Endothelial cell of umbilical vein (primary cell): ENCODE measurements at regions not wholly inside any gene's neighbourhood (a gene's known extent, or its start where the extent isn't known, plus 50 kb on each side); places are given as distances from the start of the nearest gene placed in this dataset.

Source experiments
- TF ChIP-seq, protein P1 (sequence below), 2 donors: IDR thresholded peaks; 1 replicate in 1 of 2; 2 replicates in 1 of 2; pipeline ENCODE4 v1.5.1; 2011; ENCODE audit warnings: low read length in 2 of 2, mild to moderate bottlenecking in 2 of 2, moderate library complexity in 2 of 2, control low read depth in 1 of 2, inconsistent platforms in 1 of 2, low read depth in 1 of 2; ENCODE audit not compliant: insufficient read depth in 1 of 2; ENCODE audit errors: extremely low read depth in 1 of 2
- TF ChIP-seq, protein P2 (sequence below): IDR thresholded peaks from 2 replicates; pipeline ENCODE4 v1.6.1; 2011; ENCODE audit not compliant: insufficient read depth, insufficient read length

DNA sequence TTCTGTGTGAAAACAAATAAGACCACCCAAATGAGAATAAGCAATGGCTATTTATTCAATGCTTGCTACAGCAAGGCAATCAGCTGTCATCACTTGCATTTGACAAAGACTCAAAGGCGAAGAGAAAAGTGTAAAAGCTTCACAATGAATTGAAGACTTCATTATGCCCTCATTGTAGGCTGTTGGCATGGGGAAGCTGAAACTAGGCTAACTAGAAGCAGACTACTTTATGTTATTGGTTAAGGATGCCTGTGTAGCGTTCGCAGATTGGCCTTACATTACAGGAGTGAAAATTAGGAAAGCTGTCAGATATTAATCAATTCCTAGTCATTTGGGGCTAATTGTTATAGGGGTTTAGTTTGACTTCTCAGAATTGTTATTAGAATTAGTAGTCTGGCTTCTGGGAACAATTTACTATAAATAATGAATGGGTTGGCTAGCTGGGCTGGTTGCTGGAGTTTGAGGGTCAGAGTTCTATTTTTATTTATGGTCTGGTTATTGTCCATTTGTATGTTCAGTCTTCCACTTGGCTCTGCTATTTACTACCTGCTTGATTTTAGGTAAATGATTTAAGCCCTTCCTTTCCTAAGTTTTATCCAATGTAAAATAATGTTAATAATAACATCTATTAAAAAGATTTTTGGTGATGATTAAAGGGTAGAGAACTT, 437.2 kb upstream of the SYT4 start:
- TF ChIP-seq, protein P1, sequence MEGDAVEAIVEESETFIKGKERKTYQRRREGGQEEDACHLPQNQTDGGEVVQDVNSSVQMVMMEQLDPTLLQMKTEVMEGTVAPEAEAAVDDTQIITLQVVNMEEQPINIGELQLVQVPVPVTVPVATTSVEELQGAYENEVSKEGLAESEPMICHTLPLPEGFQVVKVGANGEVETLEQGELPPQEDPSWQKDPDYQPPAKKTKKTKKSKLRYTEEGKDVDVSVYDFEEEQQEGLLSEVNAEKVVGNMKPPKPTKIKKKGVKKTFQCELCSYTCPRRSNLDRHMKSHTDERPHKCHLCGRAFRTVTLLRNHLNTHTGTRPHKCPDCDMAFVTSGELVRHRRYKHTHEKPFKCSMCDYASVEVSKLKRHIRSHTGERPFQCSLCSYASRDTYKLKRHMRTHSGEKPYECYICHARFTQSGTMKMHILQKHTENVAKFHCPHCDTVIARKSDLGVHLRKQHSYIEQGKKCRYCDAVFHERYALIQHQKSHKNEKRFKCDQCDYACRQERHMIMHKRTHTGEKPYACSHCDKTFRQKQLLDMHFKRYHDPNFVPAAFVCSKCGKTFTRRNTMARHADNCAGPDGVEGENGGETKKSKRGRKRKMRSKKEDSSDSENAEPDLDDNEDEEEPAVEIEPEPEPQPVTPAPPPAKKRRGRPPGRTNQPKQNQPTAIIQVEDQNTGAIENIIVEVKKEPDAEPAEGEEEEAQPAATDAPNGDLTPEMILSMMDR (IDR thresholded peaks at IDR 0.05; ENCODE audit: extremely low read depth in 1 of 2, insufficient read depth in 1 of 2, low read depth in 1 of 2, low read length in 2 of 2), result no peak
- TF ChIP-seq, protein P2, sequence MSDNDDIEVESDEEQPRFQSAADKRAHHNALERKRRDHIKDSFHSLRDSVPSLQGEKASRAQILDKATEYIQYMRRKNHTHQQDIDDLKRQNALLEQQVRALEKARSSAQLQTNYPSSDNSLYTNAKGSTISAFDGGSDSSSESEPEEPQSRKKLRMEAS, result no peak
